ENCODE measurements at regions not wholly inside any gene's neighbourhood (a gene's known extent, or its start where the extent isn't known, plus 50 kb on each side); places are given as distances from the start of the nearest gene placed in this dataset.

- no peak for DNase-seq (ENCODE audit: low read depth)
These were observed 209.1 kb downstream of the DACT1 start for GRCh38 chr14:58846682-58847465.

- no peak for DNase-seq (ENCODE audit: low read depth)
These were observed 210.6 kb downstream of the DACT1 start for GRCh38 chr14:58848365-58848764.

GRCh38 chr14:58849601-58850000 lies 211.8 kb downstream of the DACT1 start:
- no peak for DNase-seq (ENCODE audit: low read depth)

- DNase-seq (ENCODE audit: low read depth): no peak
These were observed 212.2 kb downstream of the DACT1 start for GRCh38 chr14:58850011-58850410.

- no peak for DNase-seq (ENCODE audit: low read depth)
These were observed 223.8 kb downstream of the DACT1 start for GRCh38 chr14:58861586-58861985.

GRCh38 chr14:58862416-58863160 lies 224.8 kb downstream of the DACT1 start:
- DNase-seq (ENCODE audit: low read depth): no peak

GRCh38 chr14:58863661-58864345 lies 226.0 kb downstream of the DACT1 start:
- DNase-seq (ENCODE audit: low read depth): no peak

GRCh38 chr14:58864751-58865513 lies 227.2 kb downstream of the DACT1 start:
- no peak for DNase-seq (ENCODE audit: low read depth)

GRCh38 chr14:58865514-58866281 lies 227.9 kb downstream of the DACT1 start:
- no peak for DNase-seq (ENCODE audit: low read depth)

- DNase-seq (ENCODE audit: low read depth): no peak
These were observed 228.6 kb downstream of the DACT1 start for GRCh38 chr14:58866391-58866790.

- no peak for DNase-seq (ENCODE audit: low read depth)
These were observed 233.2 kb downstream of the DACT1 start for GRCh38 chr14:58870961-58871360.

- DNase-seq (ENCODE audit: low read depth): no peak
These were observed 233.8 kb downstream of the DACT1 start for GRCh38 chr14:58871573-58871972.

GRCh38 chr14:58872061-58872460 lies 234.3 kb downstream of the DACT1 start:
- no peak for DNase-seq (ENCODE audit: low read depth)

GRCh38 chr14:58873228-58873953 lies 235.6 kb downstream of the DACT1 start:
- DNase-seq (ENCODE audit: low read depth): no peak

- DNase-seq (ENCODE audit: low read depth): no peak
These were observed 237.9 kb downstream of the DACT1 start for GRCh38 chr14:58875613-58876012.

- DNase-seq (ENCODE audit: low read depth): no peak
These were observed 238.8 kb downstream of the DACT1 start for GRCh38 chr14:58876608-58877007.

GRCh38 chr14:58878439-58879139 lies 240.8 kb downstream of the DACT1 start:
- DNase-seq (ENCODE audit: low read depth): no peak

GRCh38 chr14:58881433-58881832 lies 243.7 kb downstream of the DACT1 start:
- DNase-seq (ENCODE audit: low read depth): no peak

- no peak for DNase-seq (ENCODE audit: low read depth)
These were observed 244.8 kb downstream of the DACT1 start for GRCh38 chr14:58882577-58883018.

GRCh38 chr14:58884442-58884841 lies 246.7 kb downstream of the DACT1 start:
- DNase-seq (ENCODE audit: low read depth): no peak

All from activated T-cell treated with anti-CD3 and anti-CD28 coated beads for 48 hours (primary cell).